Tibial nerve (tissue), 4 donors: ENCODE measurements at regions not wholly inside any gene's neighbourhood (a gene's known extent, or its start where the extent isn't known, plus 50 kb on each side); places are given as distances from the start of the nearest gene placed in this dataset.

Experiments
- EP300 ChIP-seq, 2 donors: sonication (generic); formaldehyde crosslinking; IDR thresholded peaks; one replicate each; pipeline ENCODE4 v1.6.1; 2017; ENCODE audit warnings: antibody characterized with exemption in 2 of 2, mild to moderate bottlenecking in 1 of 2
- TF ChIP-seq, protein P1 (sequence below), 5 experiments: fragments of 200-600 bp in 3 of 5; fragments of 450-650 bp in 2 of 5; sonication (generic) in 3 of 5; IDR thresholded peaks; one replicate each; pipeline ENCODE4 v1.5.1; 2016 to 2019; ENCODE audit warnings: antibody characterized with exemption in 5 of 5, mild to moderate bottlenecking in 3 of 5, moderate library complexity in 2 of 5

- no peak for TF ChIP-seq EP300 (IDR thresholded peaks at IDR 0.05)
- TF ChIP-seq, protein P1, sequence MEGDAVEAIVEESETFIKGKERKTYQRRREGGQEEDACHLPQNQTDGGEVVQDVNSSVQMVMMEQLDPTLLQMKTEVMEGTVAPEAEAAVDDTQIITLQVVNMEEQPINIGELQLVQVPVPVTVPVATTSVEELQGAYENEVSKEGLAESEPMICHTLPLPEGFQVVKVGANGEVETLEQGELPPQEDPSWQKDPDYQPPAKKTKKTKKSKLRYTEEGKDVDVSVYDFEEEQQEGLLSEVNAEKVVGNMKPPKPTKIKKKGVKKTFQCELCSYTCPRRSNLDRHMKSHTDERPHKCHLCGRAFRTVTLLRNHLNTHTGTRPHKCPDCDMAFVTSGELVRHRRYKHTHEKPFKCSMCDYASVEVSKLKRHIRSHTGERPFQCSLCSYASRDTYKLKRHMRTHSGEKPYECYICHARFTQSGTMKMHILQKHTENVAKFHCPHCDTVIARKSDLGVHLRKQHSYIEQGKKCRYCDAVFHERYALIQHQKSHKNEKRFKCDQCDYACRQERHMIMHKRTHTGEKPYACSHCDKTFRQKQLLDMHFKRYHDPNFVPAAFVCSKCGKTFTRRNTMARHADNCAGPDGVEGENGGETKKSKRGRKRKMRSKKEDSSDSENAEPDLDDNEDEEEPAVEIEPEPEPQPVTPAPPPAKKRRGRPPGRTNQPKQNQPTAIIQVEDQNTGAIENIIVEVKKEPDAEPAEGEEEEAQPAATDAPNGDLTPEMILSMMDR (IDR thresholded peaks at IDR 0.05), result no peak
Observed at GRCh38 chr6:140380427-140381218, 1006.2 kb upstream of the CITED2 start.
